HG03097 (cell line): ENCODE measurements at regions not wholly inside any gene's neighbourhood (a gene's known extent, or its start where the extent isn't known, plus 50 kb on each side); places are given as distances from the start of the nearest gene placed in this dataset.

ENCODE experiments used
- ATAC-seq: cut with Tn5 transposase; IDR thresholded peaks from one replicate; pipeline ENCODE4 v1.9.1; 2021; ENCODE audit not compliant: unreplicated experiment, low FRiP score

- ATAC-seq = no peak
Observed at GRCh38 chr14:101359221-101360053, 201.9 kb upstream of the DIO3 start.

- no peak for ATAC-seq
Observed at GRCh38 chr14:101360054-101360911, 201.0 kb upstream of the DIO3 start.

GRCh38 chr14:101361044-101361443 is 200.3 kb upstream of the DIO3 start:
- no peak for ATAC-seq

- no peak for ATAC-seq
Observed at GRCh38 chr14:101361451-101362433, 199.6 kb upstream of the DIO3 start.

- ATAC-seq = no peak
Observed at GRCh38 chr14:101362529-101363260, 198.6 kb upstream of the DIO3 start.

- ATAC-seq = no peak
Observed at GRCh38 chr14:101363261-101363555, 198.1 kb upstream of the DIO3 start.

- no peak for ATAC-seq
Observed at GRCh38 chr14:101363880-101364391, 197.4 kb upstream of the DIO3 start.

- ATAC-seq = no peak
Observed at GRCh38 chr14:101364503-101365328, 196.6 kb upstream of the DIO3 start.

- ATAC-seq = no peak
Observed at GRCh38 chr14:101365329-101366158, 195.8 kb upstream of the DIO3 start.

GRCh38 chr14:101367421-101368261 is 193.7 kb upstream of the DIO3 start:
- no peak for ATAC-seq

GRCh38 chr14:101368629-101369028 is 192.7 kb upstream of the DIO3 start:
- ATAC-seq = no peak

- no peak for ATAC-seq
Observed at GRCh38 chr14:101369194-101369915, 191.9 kb upstream of the DIO3 start.

GRCh38 chr14:101369916-101370592 is 191.2 kb upstream of the DIO3 start:
- no peak for ATAC-seq

GRCh38 chr14:101370593-101371569 is 190.4 kb upstream of the DIO3 start:
- no peak for ATAC-seq
